H1 (cell line): ENCODE measurements at regions not wholly inside any gene's neighbourhood (a gene's known extent, or its start where the extent isn't known, plus 50 kb on each side); places are given as distances from the start of the nearest gene placed in this dataset.
A peak's percentile ranks its signal among the peaks of the same experiment; 100 is the strongest.

ENCODE experiments used
- CTCF ChIA-PET: fragments of 300-600 bp; sonication (Branson Sonifier 250); formaldehyde crosslinking; loops from one replicate; lab custom pipeline; 2021; ENCODE audit not compliant: partially characterized antibody; lab: Charles Lee
- POLR2A ChIA-PET: fragments of 300-600 bp; sonication (Branson Sonifier 250); formaldehyde crosslinking; loops from one replicate; lab custom pipeline; 2021; ENCODE audit warnings: inconsistent platforms; ENCODE audit not compliant: partially characterized antibody; lab: Charles Lee
- DNase-seq, 2 experiments: peaks; one replicate each; pipeline versions ENCODE4 v3.0.0 to v3.0.0-alpha.2; 2010 to 2022; ENCODE audit warnings: low spot score in 2 of 2, low read depth in 1 of 2, mixed read lengths in 1 of 2
- FAIRE-seq: peaks from 2 replicates; lab custom pipeline; 2011; peaks lifted over from hg19 to GRCh38; lab: Jason Lieb, UNC
- H2AFZ ChIP-seq: 2 replicates; pipeline ENCODE4 v1.8.1; 2012; ENCODE audit warnings: low read length, inconsistent platforms
- H2AK5ac ChIP-seq: 2 replicates; pipeline ENCODE4 v1.6.1; 2013; ENCODE audit warnings: low read depth, low read length
- H2BK120ac ChIP-seq: replicated peaks from 2 replicates; pipeline ENCODE3; 2013; ENCODE audit warnings: low read depth, low read length, inconsistent platforms
- H2BK12ac ChIP-seq: 2 replicates; pipeline ENCODE4 v1.6.1; 2013; ENCODE audit warnings: low read depth, low read length
- H2BK15ac ChIP-seq: 2 replicates; pipeline ENCODE4 v1.6.1; 2013; ENCODE audit warnings: low read length
- H2BK20ac ChIP-seq: 2 replicates; pipeline ENCODE4 v1.6.1; 2013; ENCODE audit warnings: low read length
- H2BK5ac ChIP-seq: 2 replicates; pipeline ENCODE4 v1.6.1; 2013; ENCODE audit warnings: low read depth, low read length
- H3K14ac ChIP-seq: 2 replicates; pipeline ENCODE4 v1.6.1; 2013; ENCODE audit warnings: inconsistent platforms; ENCODE audit not compliant: insufficient read length
- H3K18ac ChIP-seq: 2 replicates; pipeline ENCODE4 v1.6.1; 2013; ENCODE audit warnings: low read length; ENCODE audit errors: extremely low read depth
- H3K23ac ChIP-seq: 2 replicates; pipeline ENCODE4 v1.6.1; 2013; ENCODE audit warnings: inconsistent platforms; ENCODE audit not compliant: insufficient read length
- H3K23me2 ChIP-seq: 2 replicates; pipeline ENCODE4 v1.6.1; 2013; ENCODE audit warnings: low read depth, low read length
- H3K27ac ChIP-seq: 2 replicates; pipeline ENCODE4 v1.6.1; 2011; ENCODE audit warnings: low read depth, low read length, inconsistent platforms
- H3K27me3 ChIP-seq, 4 experiments: replicated peaks in 1 of 4; 1 replicate in 1 of 4; 2 replicates in 3 of 4; pipeline versions ENCODE4 v1.6.1 to v1.8.1; 2011 to 2013; ENCODE audit warnings: low read length in 3 of 4, mild to moderate bottlenecking in 3 of 4, inconsistent platforms in 2 of 4, mixed read lengths in 2 of 4, moderate library complexity in 1 of 4; ENCODE audit not compliant: control insufficient read depth in 3 of 4, insufficient read depth in 3 of 4; ENCODE audit errors: extremely low read depth in 1 of 4
- H3K36me3 ChIP-seq, 4 experiments: 2 replicates each; pipeline versions ENCODE4 v1.6.1 to v1.8.1; 2011 to 2013; ENCODE audit warnings: mild to moderate bottlenecking in 4 of 4, low read length in 3 of 4, moderate library complexity in 2 of 4, control low read depth in 1 of 4, inconsistent platforms in 1 of 4; ENCODE audit not compliant: insufficient read depth in 4 of 4, control insufficient read depth in 2 of 4
- H3K4ac ChIP-seq: replicated peaks from 2 replicates; pipeline ENCODE3; 2013; ENCODE audit warnings: low read length, low read depth, mixed read lengths, inconsistent platforms; ENCODE audit not compliant: insufficient read length
- H3K4me1 ChIP-seq, 4 experiments: replicated peaks in 1 of 4; 1 replicate in 1 of 4; 2 replicates in 3 of 4; pipeline versions ENCODE4 v1.6.1 to v1.8.1; 2011 to 2013; ENCODE audit warnings: low read length in 3 of 4, inconsistent platforms in 2 of 4, mixed read lengths in 1 of 4; ENCODE audit not compliant: insufficient read depth in 4 of 4, control insufficient read depth in 3 of 4
- H3K4me2 ChIP-seq, 2 experiments: 2 replicates each; pipeline versions ENCODE4 v1.6.1 to v1.8.1; 2011 to 2013; ENCODE audit warnings: low read depth in 2 of 2, low read length in 2 of 2, control low read depth in 1 of 2, inconsistent platforms in 1 of 2, mild to moderate bottlenecking in 1 of 2; ENCODE audit not compliant: insufficient read depth in 1 of 2
- H3K4me3 ChIP-seq, 4 experiments: fragments of 200-600, 300-600 bp in 1 of 4; sonication (generic), shearing (Covaris generic), sonication (Bioruptor Twin) in 1 of 4; 2 replicates each; pipeline versions ENCODE4 v1.5.1 to v1.8.1; 2011 to 2016; ENCODE audit warnings: low read length in 4 of 4, low read depth in 3 of 4, control low read depth in 2 of 4, inconsistent platforms in 2 of 4, mild to moderate bottlenecking in 2 of 4, mixed read lengths in 1 of 4, moderate library complexity in 1 of 4; ENCODE audit not compliant: insufficient read depth in 2 of 4; ENCODE audit errors: extremely low read depth in 1 of 4
- H3K56ac ChIP-seq: replicated peaks from 2 replicates; pipeline ENCODE3; 2013; ENCODE audit warnings: low read depth, mild to moderate bottlenecking, mixed read lengths, low read length, inconsistent platforms; ENCODE audit not compliant: insufficient read length
- H3K79me1 ChIP-seq: 2 replicates; pipeline ENCODE4 v1.6.1; 2013; ENCODE audit warnings: low read depth, low read length, control low read depth
- H3K79me2 ChIP-seq, 2 experiments: 2 replicates each; pipeline versions ENCODE4 v1.6.1 to v1.8.1; 2012 to 2013; ENCODE audit warnings: low read length in 2 of 2, mild to moderate bottlenecking in 2 of 2, inconsistent platforms in 1 of 2; ENCODE audit not compliant: insufficient read depth in 2 of 2, control insufficient read depth in 1 of 2
- H3K9ac ChIP-seq, 4 experiments: replicated peaks in 1 of 4; 1 replicate in 1 of 4; 2 replicates in 3 of 4; pipeline versions ENCODE4 v1.6.1 to v1.8.1; 2011 to 2013; ENCODE audit warnings: low read depth in 3 of 4, low read length in 3 of 4, control low read depth in 2 of 4, mild to moderate bottlenecking in 2 of 4, moderate library complexity in 2 of 4, inconsistent platforms in 1 of 4; ENCODE audit errors: extremely low read depth in 1 of 4
- H3K9me3 ChIP-seq, 2 experiments: 2 replicates each; pipeline versions ENCODE4 v1.6.1 to v1.8.1; 2012 to 2013; ENCODE audit warnings: mild to moderate bottlenecking in 2 of 2, moderate library complexity in 2 of 2, control low read depth in 1 of 2, inconsistent platforms in 1 of 2, low read depth in 1 of 2, low read length in 1 of 2, mixed read lengths in 1 of 2; ENCODE audit not compliant: insufficient read depth in 2 of 2
- H4K20me1 ChIP-seq, 2 experiments: replicated peaks in 1 of 2; 2 replicates each; pipeline versions ENCODE3 to v1.8.1; 2011 to 2013; ENCODE audit warnings: inconsistent platforms in 2 of 2, low read length in 2 of 2, mild to moderate bottlenecking in 1 of 2; ENCODE audit not compliant: insufficient read depth in 2 of 2, control insufficient read depth in 1 of 2
- H4K5ac ChIP-seq: 2 replicates; pipeline ENCODE4 v1.6.1; 2013; ENCODE audit warnings: low read length, low read depth, mixed read lengths, inconsistent platforms; ENCODE audit not compliant: insufficient read length
- H4K8ac ChIP-seq: 2 replicates; pipeline ENCODE4 v1.8.0; 2013; ENCODE audit warnings: mild to moderate bottlenecking, moderate library complexity, low read length, inconsistent platforms; ENCODE audit not compliant: insufficient read depth; ENCODE audit errors: extremely low read depth
- H4K91ac ChIP-seq: replicated peaks from 2 replicates; pipeline ENCODE3; 2013; ENCODE audit warnings: low read length, mixed read lengths, inconsistent platforms; ENCODE audit not compliant: insufficient read length
- CEBPB ChIP-seq: IDR thresholded peaks from 2 replicates; pipeline ENCODE4 v1.6.1; 2012; ENCODE audit warnings: low read depth, low read length
- SRF ChIP-seq: IDR thresholded peaks from 2 replicates; pipeline ENCODE4 v1.6.1; 2011; ENCODE audit warnings: mild to moderate bottlenecking, low read depth, low read length, moderate library complexity
- WGBS, 2 experiments: shearing (Covaris generic) in 1 of 2; methylation state at CpG; one replicate each; pipeline versions ENCODE4 v1.1.6 to v1.1.7; 2013 to 2015; ENCODE audit warnings: low lambda C conversion rate in 2 of 2, mixed read lengths in 2 of 2, inconsistent platforms in 1 of 2, low coverage in 1 of 2, missing lambda C conversion rate in 1 of 2; ENCODE audit not compliant: insufficient replicate concordance in 2 of 2, insufficient coverage in 1 of 2, insufficient read length in 1 of 2; ENCODE audit errors: extremely low coverage in 1 of 2, missing lambda C conversion rate in 1 of 2; 5-methylcytosine and 5-hydroxymethylcytosine counted together

DNA sequence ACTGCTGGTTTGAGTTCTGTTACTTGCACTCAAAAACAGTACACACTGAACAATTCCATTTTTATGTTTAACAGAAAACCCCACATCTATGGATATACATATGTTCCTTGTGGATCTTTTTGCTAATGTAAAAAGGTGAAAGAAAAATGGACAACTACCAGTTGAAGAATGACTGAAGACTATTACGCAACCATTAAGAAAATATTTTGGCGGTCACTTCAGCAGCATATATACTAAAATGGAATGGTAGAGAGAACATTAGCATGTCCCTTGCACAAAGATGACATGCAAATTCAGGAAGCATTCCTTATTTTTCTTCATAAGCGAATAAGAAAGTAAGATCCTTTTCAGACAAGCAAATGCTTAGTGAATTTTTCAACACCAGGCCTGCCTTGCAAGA, 84.6 kb upstream of the FMR1 start:
- no peak overlapping the region for H2BK15ac ChIP-seq
- H4K91ac ChIP-seq: no peak overlapping the region
- H2BK12ac ChIP-seq: no peak overlapping the region
- no peak overlapping the region for H4K5ac ChIP-seq
- ChIA-PET POLR2A (no interaction called here), CTCF (no interaction called here)
- no peak overlapping the region for H2BK5ac ChIP-seq
- no peak overlapping the region for H3K4me2 ChIP-seq
- no peaks in the 10 kb centered on the region for H3K23me2 ChIP-seq
- H2BK120ac ChIP-seq: no peak overlapping the region
- no peak overlapping the region for H3K9ac ChIP-seq
- WGBS, 2 experiments: 96% methylated on average over 3 of the region's 3 CpGs; no CpG with 5 or more reads in 1 of the 2 experiments
- H2AFZ ChIP-seq: no peak overlapping the region
- H2AK5ac ChIP-seq: no peak overlapping the region
- TF ChIP-seq SRF (no peak), CEBPB (peak; percentile 31; the same call in 1 of the 2 replicates)
- TF ChIP-seq, all 59 proteins: peak for 1
- Histone ChIP-seq H3K4me1 (no peaks in the 10 kb centered on the region), H3K4ac (no peak overlapping the region), H3K4me3 (no peak overlapping the region), H3K18ac (no peak overlapping the region), H2BK20ac (no peak overlapping the region), H3K56ac (no peak overlapping the region), H3K27ac (no peak overlapping the region), H3K79me2 (no peaks in the 10 kb centered on the region), H4K8ac (no peak overlapping the region), H3K23ac (no peak overlapping the region), H3K36me3 (no peaks in the 10 kb centered on the region), H3K9me3 (peaks cover 0 to 6% of the 10 kb centered on the region in 2 experiments; a peak in 2 of 4 replicates), H3K27me3 (no peaks in the 10 kb centered on the region), H3K14ac (no peak overlapping the region), H3K79me1 (no peaks in the 10 kb centered on the region), H4K20me1 (no peaks in the 10 kb centered on the region)
- DNase-seq (no peak), FAIRE-seq (no peak)
